ENCODE measurements at regions not wholly inside any gene's neighbourhood (a gene's known extent, or its start where the extent isn't known, plus 50 kb on each side); places are given as distances from the start of the nearest gene placed in this dataset.
"Not testable (repeated sequence)": the region's sequence is repeated elsewhere in the genome, so short reads cannot be mapped to it uniquely, and the experiment has no call there.

- no peak for DNase-seq
These were observed 91.5 kb upstream of the ZNF217 start for GRCh38 chr20:53685070-53685595.

- DNase-seq, result no peak
These were observed 89.9 kb upstream of the ZNF217 start for GRCh38 chr20:53683506-53683905.

- no peak for DNase-seq
These were observed 87.9 kb upstream of the ZNF217 start for GRCh38 chr20:53681352-53682212.

GRCh38 chr20:53679597-53680309 lies 86.1 kb upstream of the ZNF217 start:
- DNase-seq, result no peak

DNA sequence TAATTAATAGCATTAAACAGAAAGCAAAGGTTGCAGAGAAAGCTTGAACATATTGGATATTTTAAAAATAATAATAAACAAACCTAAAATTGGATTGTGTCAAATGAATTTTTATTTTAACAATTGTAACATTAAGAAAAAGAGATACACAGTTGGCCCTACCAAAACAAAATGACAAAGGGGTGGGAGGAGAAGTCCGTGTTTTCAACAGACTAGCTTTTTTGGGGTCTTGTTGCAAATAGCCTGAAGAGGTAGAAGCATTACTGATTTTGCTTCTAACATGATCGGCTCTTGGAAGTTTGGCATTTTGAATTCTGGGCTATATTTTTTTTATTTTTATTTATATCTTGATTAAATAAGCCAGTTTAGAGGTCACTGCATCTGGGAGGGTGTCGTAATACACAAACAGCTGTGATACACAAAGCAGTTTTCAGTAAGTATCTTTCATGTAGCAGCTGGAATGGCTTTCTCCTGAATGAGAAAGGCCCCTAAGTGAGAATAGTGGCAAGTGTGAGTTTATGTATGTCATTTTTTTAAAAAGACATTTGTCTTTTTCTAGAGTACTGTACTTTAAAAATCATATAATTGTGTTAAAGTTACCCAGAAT lies 85.5 kb upstream of the ZNF217 start:
- DNase-seq, result no peak

DNA sequence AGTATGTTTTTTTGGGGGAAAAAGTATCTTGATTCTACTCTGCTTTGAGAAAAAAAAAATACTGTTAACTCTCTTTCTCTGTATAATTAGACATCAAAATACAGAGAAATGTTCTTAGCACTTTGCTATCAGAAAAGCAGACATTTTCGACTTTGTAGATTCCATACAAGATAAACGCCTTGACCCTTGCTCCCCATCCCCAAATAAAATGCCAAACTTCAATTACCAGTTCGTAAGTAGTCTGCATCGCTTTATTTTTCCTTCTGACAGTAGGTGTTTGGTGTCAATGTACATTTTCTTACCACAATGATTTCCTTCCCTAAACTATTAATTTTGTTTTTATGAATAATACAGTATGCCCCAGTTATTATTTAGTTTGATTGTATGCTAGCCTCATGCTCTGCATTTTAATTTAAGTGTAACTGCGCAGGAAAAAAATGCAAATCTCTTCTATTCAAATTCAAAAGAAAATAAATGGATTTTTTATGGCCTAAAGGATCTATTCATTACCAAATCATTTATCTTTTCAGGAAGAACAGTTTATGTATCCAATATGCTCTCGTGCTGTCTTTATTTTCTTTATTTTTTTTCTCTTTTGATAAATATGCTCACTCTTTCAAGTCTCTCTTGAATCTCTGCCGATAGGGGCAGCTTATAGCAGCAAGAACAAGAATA lies 84.8 kb upstream of the ZNF217 start:
- DNase-seq, result no peak

DNA sequence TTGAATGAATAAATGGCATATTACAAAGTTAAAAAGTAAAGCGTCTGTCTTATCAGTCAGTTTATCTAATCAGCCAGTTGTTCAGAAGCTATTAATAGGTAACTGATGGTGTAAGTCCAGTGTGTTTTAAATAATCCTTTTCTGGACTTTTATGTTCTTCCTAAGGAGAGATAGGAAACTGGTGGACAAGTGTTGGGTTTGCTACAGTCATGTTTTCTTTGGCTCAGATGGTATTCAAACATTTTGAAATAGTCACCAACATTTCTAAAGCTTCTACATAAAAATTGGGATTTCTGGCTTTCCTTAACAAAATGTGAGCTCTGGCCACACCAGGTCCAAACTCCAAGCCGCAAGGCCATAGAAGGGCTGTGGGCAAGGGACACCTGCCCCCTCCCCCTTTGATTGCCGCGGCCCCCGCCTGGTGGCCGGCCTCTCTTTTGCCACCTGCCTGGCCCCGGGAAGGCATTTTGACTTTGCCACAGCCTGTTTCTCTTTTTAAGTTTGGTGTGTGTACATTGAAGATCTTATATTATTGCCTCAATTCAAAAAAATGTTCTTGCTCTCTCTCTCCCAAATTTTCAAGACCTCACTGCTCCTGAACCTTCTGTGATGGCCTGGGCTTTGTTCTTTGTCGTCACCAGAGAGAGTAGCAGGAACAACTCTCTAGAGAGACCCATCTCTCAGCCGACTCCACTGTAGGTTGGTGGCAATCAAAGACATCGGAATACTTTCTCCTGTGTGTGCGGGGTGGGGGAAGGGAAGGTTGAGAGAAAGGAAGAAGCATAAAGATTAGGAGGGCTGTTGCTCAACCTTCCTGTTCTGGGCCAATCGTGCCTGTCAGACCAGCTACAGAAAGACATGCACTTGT lies 84.0 kb upstream of the ZNF217 start:
- DNase-seq, result no peak

DNA sequence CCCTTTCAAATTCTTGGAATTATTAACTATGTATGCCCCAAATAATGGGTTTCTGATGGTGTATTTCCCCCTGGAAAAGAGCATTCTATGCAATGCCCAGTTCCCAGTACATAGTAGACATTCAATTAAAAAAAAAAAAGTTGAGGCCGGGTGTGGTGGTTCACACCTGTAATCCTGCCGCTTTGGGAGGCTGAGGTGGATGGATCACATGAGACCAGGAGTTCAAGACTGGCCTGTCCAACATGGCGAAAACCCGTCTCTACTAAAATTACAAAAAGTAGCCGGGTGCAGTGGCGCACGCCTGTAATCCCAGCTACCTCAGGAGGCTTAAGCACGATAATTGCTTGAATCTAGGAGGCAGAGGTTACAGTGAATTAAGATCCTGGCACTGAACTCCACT lies 83.3 kb upstream of the ZNF217 start:
- DNase-seq, result no peak

DNA sequence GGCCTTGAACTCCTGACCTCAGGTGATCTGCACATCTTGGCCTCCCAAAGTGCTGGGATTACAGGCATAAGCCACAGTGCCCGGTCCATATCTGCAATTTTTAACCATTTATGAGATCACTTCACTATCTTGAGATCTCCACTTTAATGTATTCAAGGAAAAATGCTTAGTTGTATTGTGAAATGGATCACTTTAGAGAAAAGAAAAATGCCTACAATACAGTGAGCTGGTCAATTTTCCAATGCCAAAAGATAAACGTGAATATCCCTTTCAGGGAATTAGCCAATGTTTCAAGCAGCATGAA lies 82.8 kb upstream of the ZNF217 start:
- DNase-seq, result no peak

DNA sequence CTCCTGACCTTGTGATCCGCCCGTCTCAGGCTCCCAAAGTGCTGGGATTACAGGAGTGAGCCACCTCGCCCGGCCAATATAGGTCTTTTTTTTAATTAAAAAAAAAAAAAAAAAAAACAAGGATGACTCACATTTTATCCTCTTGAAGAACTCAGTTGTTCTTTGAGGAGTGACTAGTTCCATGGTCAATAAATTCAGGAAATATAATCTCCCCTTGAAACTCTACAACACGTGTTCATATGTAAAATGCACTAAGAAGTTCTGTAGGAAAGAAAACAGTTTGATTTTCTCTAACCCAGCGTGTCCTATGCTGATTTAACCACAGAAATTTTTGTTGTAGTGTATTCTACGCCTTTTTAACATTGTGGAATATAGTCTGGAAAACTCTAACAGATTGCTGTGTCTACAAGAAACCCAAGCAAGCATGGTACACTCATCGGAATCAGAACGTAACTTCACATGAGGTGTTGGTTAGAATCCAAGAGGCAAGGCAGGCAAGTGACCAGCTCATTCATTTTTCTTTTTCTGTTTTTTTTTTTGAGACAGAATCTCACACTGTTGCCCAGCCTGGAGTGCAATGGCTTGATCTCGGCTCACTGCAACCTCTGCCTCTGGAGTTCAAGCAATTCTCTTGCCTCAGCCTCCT lies 79.0 kb upstream of the ZNF217 start:
- no peak for DNase-seq

DNA sequence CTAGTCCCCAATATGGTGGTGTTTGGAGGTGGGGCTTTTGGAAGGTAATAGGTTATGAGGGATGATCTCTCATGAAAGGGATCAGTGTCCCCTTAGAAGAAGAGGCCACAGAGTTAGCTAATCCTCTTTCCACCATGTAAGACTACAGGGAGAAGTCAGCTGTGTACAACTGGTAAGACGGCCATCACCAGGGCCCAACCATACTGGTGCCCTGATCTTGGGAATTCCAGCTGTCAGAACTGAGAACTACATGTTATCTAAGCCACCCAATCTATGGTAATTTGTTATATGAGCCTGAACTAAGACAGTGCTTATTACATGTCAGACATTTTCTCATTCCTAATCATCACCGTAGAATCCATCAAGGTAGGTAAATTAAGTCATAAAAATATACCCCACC lies 77.7 kb upstream of the ZNF217 start:
- DNase-seq, result no peak

DNA sequence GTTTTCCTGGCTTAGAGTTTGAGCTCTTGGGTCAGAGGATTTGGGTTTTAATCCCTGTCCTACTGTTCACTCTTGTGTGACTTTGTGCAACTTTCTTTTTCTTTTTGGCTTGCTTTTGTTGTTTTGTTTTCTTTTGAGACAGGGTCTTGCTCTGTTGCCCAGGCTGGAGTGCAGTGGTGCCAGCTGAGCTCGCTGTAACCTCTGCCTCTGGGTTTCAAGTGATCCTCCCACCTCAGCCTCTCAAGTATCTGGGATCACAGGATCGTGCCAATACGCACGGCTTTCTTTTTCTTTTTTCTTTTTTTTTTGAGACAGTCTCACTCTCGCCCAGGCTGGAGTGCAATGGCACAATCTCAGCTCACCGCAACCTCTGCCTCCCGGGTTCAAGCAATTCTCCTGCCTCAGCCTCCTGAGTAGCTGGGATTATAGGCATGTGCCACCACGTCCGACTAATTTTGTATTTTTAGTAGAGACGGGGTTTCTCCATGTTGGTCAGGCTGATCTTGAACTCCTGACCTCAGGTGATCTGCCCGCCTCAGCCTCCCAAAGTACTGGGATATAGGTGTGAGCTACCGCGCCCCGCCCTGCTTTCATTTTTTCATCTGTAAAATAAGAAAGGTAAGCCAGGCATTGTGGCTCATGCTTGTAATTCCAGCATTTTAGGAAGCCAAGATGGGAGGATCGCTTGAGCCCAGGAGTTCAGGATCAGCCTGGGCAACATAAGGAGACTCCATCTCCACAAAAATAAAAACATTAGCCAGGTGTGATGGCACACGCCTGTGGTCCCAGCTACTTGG lies 76.1 kb upstream of the ZNF217 start:
- not testable (repeated sequence) for DNase-seq

- no peak for DNase-seq
These were observed 75.4 kb upstream of the ZNF217 start for GRCh38 chr20:53668992-53669391.

DNA sequence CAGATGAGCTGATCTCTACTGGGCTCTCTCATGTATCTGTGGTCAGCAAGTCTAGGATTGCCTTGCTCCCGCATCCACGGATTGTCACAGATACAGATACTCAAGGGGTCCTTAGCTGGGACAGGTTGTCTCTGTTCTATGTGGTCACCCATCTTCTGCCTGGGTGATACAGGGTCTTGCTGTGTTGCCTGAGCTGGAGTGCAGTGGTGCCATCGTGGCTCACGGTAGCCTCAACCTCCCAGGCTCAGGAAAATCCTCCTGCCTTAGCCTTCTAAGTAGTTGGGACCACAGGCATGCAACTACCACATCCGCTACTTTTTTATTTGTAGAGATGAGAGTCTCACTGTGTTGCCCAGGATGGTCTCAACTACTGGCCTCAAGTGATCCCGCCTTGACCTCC lies 72.5 kb upstream of the ZNF217 start:
- no peak for DNase-seq

DNA sequence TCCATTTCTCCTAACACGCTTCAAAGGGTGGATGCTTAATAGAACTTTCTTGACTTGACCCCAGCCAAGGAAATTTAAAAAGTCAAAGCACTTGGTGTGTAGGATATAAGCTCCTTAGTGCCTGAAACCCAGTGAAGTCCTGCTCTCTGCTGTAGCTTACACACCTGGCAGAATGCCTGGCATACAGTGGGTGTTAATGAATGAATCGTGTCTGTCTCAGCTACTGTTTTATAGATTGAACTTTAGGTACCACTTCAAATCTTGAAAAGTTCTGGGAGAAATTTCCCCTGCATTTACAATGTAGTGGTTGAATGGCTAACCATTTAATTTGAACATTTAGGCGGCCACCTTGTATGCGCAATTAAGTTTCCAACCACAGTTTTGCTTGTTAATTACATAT lies 70.5 kb upstream of the ZNF217 start:
- DNase-seq, result no peak

DNA sequence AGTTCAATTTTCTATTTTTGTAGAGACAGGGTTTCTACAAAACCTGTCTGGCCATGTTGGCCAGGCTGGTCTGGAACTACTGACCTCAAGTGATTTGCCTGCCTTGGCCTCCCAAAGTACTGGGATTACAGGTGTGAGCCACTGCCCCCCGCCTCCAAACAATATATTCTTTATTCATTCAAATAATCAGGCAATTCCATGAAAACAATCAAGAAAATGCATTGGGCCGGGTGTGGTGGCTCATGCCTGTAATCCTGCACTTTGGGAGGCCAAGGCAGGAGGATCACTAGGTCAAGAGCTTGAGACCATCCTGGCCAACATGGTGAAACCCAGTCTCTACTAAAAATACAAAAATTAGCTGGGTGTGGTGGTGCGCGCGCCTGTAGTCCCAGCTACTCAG lies 69.9 kb upstream of the ZNF217 start:
- not testable (repeated sequence) for DNase-seq

GRCh38 chr20:53662595-53662994 lies 69.0 kb upstream of the ZNF217 start:
- DNase-seq, result no peak

DNA sequence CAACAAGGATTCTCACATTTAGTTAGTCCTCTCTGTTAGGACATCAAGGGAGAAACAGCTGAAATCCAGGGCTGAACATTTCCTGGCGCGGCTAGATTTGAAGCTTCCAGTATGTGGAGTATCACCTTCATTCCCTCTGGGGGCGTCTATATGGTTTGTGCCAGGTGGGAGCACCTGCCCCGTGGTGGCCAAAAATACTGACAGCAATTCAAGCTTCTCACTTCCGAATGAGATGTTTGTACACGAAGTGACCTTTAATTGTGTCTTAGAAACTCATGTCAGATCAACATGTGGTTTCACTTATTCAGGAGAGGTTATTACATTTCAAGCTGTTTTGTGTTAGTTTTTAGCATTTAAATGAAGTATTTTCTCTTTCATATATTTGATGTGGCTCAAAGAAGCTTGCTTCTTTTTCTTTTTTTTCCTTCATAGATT lies 67.3 kb upstream of the ZNF217 start:
- DNase-seq, result no peak

DNA sequence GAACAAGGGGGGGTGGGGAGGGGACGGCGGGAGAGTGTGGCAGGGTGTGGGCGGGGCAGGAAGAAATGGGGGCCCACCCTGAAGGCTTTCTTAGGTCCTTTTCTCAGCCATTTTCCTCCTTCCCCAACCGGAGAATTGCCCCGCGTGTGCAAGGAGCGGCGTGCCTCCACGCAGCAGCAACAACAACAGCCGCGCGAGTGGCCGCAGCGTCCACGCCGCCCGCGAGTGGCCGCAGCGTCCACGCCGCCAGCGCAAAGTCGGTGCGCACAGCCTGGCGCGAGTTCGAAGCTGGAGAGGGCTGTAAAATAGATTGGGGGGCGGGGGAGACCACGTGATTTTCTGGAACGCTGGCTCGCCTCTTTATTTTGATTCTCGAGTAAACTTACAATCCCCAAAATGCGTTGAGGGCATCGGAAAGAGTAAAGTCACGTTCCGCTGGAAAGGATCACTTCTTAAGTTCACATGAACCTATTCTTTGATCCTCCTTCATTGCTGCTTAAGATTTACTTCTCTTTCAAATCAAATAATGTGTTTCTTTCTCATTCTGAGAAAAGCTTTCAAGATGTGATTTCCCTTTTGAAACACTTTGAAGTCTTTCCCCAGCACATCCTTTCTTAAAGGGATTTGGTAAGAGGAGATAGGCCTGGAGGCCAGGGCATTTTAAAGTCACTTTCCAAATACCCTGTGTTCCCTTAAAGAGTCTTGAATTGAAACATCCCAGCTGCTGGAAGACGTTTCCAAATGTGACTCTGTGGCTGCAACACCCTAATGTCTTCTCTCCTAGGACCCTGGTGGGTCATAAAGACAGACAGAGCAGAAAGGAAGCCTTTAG lies 66.7 kb upstream of the ZNF217 start:
- DNase-seq, result no peak

- no peak for DNase-seq
These were observed 65.3 kb upstream of the ZNF217 start for GRCh38 chr20:53658973-53659372.
